GM12878 (cell line): ENCODE measurements at regions not wholly inside any gene's neighbourhood (a gene's known extent, or its start where the extent isn't known, plus 50 kb on each side); places are given as distances from the start of the nearest gene placed in this dataset.

ENCODE experiments used
- ATAC-seq: fragments of 200-7000 bp; cut with Tn5 transposase; 3 replicates; pipeline ENCODE4 v1.9.1; 2020; ENCODE audit warnings: mild to moderate bottlenecking, moderate library complexity
- BruUV-seq: library from RNA; stranded (reverse); fragments of 400-500 nt; replicated peaks from 2 replicates; lab custom pipeline; 2021; lab: Mats Ljungman, UMichigan
- CTCF ChIA-PET: fragments of 300-600 bp; sonication (Branson Sonifier 250); formaldehyde crosslinking; extraction: SDS; loops from one replicate; lab custom pipeline; 2021; ENCODE audit warnings: inconsistent platforms; lab: Yijun Ruan, JAX
- POLR2A ChIA-PET: fragments of 350-600 bp; formaldehyde crosslinking; extraction: SDS; loops from one replicate; lab custom pipeline; 2021; ENCODE audit warnings: inconsistent platforms; lab: Charles Lee
- RAD21 ChIA-PET: fragments of 300-600 bp; sonication (Branson Sonifier 250); formaldehyde crosslinking; loops from one replicate; lab custom pipeline; 2023; ENCODE audit warnings: antibody characterized with exemption; ENCODE audit not compliant: unreplicated experiment; lab: Charles Lee
- SMC1A ChIA-PET: fragments of 300-600 bp; sonication (Branson Sonifier 250); formaldehyde crosslinking; loops from one replicate; lab custom pipeline; 2023; ENCODE audit not compliant: unreplicated experiment, uncharacterized antibody; lab: Charles Lee
- DNase-seq: peaks from one replicate; pipeline ENCODE4 v3.0.0-alpha.2; 2011; ENCODE audit warnings: low read depth, low spot score
- FAIRE-seq: peaks from 3 replicates; lab custom pipeline; 2011; peaks lifted over from hg19 to GRCh38; lab: Jason Lieb, UNC
- H2AFZ ChIP-seq: 2 replicates; pipeline ENCODE4 v1.6.0; 2011; ENCODE audit warnings: low read depth, low read length, control low read depth; ENCODE audit not compliant: control insufficient read depth
- H3K27ac ChIP-seq: 2 replicates; pipeline ENCODE4 v1.5.1; 2011; ENCODE audit warnings: control low read depth; ENCODE audit not compliant: control insufficient read depth, insufficient read depth
- H3K27me3 ChIP-seq, 2 experiments: replicated peaks in 1 of 2; 2 replicates each; pipeline versions ENCODE4 v1.6.0 to v1.6.1; 2011; ENCODE audit warnings: low read length in 1 of 2; ENCODE audit not compliant: control insufficient read depth in 2 of 2, insufficient read depth in 2 of 2
- H3K36me3 ChIP-seq, 2 experiments: 2 replicates each; pipeline ENCODE4 v1.5.1; 2011; ENCODE audit warnings: low read length in 1 of 2; ENCODE audit not compliant: control insufficient read depth in 2 of 2, insufficient read depth in 2 of 2
- H3K4me1 ChIP-seq: 2 replicates; pipeline ENCODE4 v1.6.1; 2011; ENCODE audit warnings: mild to moderate bottlenecking, low read length, moderate library complexity, mixed read lengths; ENCODE audit not compliant: control insufficient read depth, insufficient read depth
- H3K4me2 ChIP-seq: 2 replicates; pipeline ENCODE4 v1.6.0; 2011; ENCODE audit warnings: control low read depth; ENCODE audit not compliant: control insufficient read depth, insufficient read depth
- H3K4me3 ChIP-seq: fragments of 200-600 bp; sonication (generic); 2 replicates; pipeline ENCODE4 v1.5.1; 2016
- H3K79me2 ChIP-seq: 2 replicates; pipeline ENCODE4 v1.6.0; 2011; ENCODE audit warnings: low read length; ENCODE audit not compliant: control insufficient read depth, insufficient read depth
- H3K9ac ChIP-seq: 2 replicates; pipeline ENCODE4 v1.8.0; 2011; ENCODE audit warnings: low read length, control low read depth, mixed read lengths; ENCODE audit not compliant: control insufficient read depth, insufficient read depth
- H3K9me3 ChIP-seq: replicated peaks from 3 replicates; pipeline ENCODE4 v1.5.1; 2011; ENCODE audit warnings: mild to moderate bottlenecking, low read length; ENCODE audit not compliant: control insufficient read depth, insufficient read depth
- H4K20me1 ChIP-seq: 2 replicates; pipeline ENCODE4 v1.6.0; 2011; ENCODE audit not compliant: control insufficient read depth, insufficient read depth
- ATF7 ChIP-seq: fragments of 450-650 bp; IDR thresholded peaks from 2 replicates; pipeline ENCODE4 v1.6.1; 2016; ENCODE audit warnings: low read depth, mild to moderate bottlenecking
- BHLHE40 ChIP-seq, 2 experiments: fragments of 450-650 bp in 1 of 2; IDR thresholded peaks; 2 replicates each; pipeline ENCODE4 v1.6.1; 2011 to 2017; ENCODE audit warnings: low read depth in 2 of 2, borderline replicate concordance in 1 of 2, improper control_type of control experiment in 1 of 2, low read length in 1 of 2, mild to moderate bottlenecking in 1 of 2
- IKZF1 ChIP-seq: fragments of 450-650 bp; conservative IDR thresholded peaks from 2 replicates; pipeline ENCODE4 v1.6.1; 2017; ENCODE audit warnings: antibody characterized with exemption, mild to moderate bottlenecking
- IKZF2 ChIP-seq, 2 experiments: fragments of 450-650 bp; IDR thresholded peaks; 2 replicates each; pipeline ENCODE4 v1.6.1; 2017; ENCODE audit warnings: mild to moderate bottlenecking in 2 of 2, moderate library complexity in 2 of 2
- MTA2 ChIP-seq: fragments of 450-650 bp; IDR thresholded peaks from 2 replicates; pipeline ENCODE4 v1.6.1; 2016; ENCODE audit warnings: low read depth, mild to moderate bottlenecking, moderate library complexity
- NR2C1 ChIP-seq: fragments of 450-650 bp; IDR thresholded peaks from 2 replicates; pipeline ENCODE4 v1.6.1; 2017; ENCODE audit warnings: antibody characterized with exemption, mild to moderate bottlenecking, moderate library complexity
- RELB ChIP-seq: fragments of 450-650 bp; IDR thresholded peaks from 2 replicates; pipeline ENCODE4 v1.6.1; 2017; ENCODE audit warnings: low read depth, mild to moderate bottlenecking, moderate library complexity
- SKIL ChIP-seq: fragments of 450-650 bp; IDR thresholded peaks from 2 replicates; pipeline ENCODE4 v1.6.1; 2017; ENCODE audit warnings: mild to moderate bottlenecking, low read depth, inconsistent platforms; ENCODE audit not compliant: poor library complexity, severe bottlenecking
- SP1 ChIP-seq: IDR thresholded peaks from one replicate; pipeline ENCODE4 v1.6.1; 2011; ENCODE audit warnings: low read depth, low read length
- SPI1 ChIP-seq: IDR thresholded peaks from 2 replicates; pipeline ENCODE4 v1.6.1; 2011; ENCODE audit warnings: low read depth, mild to moderate bottlenecking, low read length, moderate library complexity, borderline replicate concordance; ENCODE audit not compliant: insufficient read depth
- in situ Hi-C: fragments of 300-500 bp; cut with MboI; formaldehyde crosslinking; loops from 9 replicates; pipeline ENCODE4 v1.14.3; 2018; ENCODE audit warnings: mixed read lengths
- intact Hi-C: fragments of 100-400 bp; cut with micrococcal nuclease; formaldehyde crosslinking; loops from one replicate; pipeline ENCODE4 v1.14.2; 2022; ENCODE audit not compliant: unreplicated experiment

- TF ChIP-seq BHLHE40 (IDR thresholded peaks at IDR 0.05; ENCODE audit: borderline replicate concordance in 1 of 2, low read depth in 2 of 2, low read length in 1 of 2) = 0 out of 4 replicates have a peak, but pooled peaks of 1 of the 2 experiments have one; percentile 7
- TF ChIP-seq RELB = peak; percentile 27; the same call in 1 of the 2 replicates
- TF ChIP-seq ATF7 = peak; percentile 33; the same call in 1 of the 2 replicates
- TF ChIP-seq SKIL = no peak
- TF ChIP-seq IKZF1 = peak; percentile 47
- TF ChIP-seq IKZF2 (IDR thresholded peaks at IDR 0.05) = peak; percentile 48 to 49; a peak in 2 of 4 replicates
- no peak for TF ChIP-seq SP1
- TF ChIP-seq SPI1 = peak; percentile 84; the same call in 1 of the 2 replicates
- no peak for TF ChIP-seq NR2C1
- TF ChIP-seq MTA2 = peak; percentile 33; the same call in 1 of the 2 replicates
- TF ChIP-seq, all 136 proteins: peak for 7
- H4K20me1 ChIP-seq = no peaks in the 10 kb centered on the region
- DNase-seq (no peak), ATAC-seq (peak; percentile 15; the same call in 1 of the 3 replicates), FAIRE-seq (no peak)
- POLR2A ChIA-PET = interaction anchor here (0.7 kb wide), 1 partner anchor 99 kb away, joined by 4 read pairs; no protein-coding TSS in a partner anchor
- intact Hi-C loops (loop anchor here (10.0 kb wide), 3 partner anchors 97 to 173 kb away; no protein-coding TSS in a partner anchor), in situ Hi-C loops (no loop called here)
- no peak overlapping the region for H3K9ac ChIP-seq
- no peaks in the 10 kb centered on the region for H3K79me2 ChIP-seq
- no peak overlapping the region for H3K4me3 ChIP-seq
- RAD21 ChIA-PET = interaction anchor here (0.8 to 1.7 kb wide), 3 partner anchors 87 to 528 kb away, joined by 4 to 7 read pairs (median 5); no protein-coding TSS in a partner anchor
- H3K27ac ChIP-seq = no peak overlapping the region
- H3K36me3 ChIP-seq = no peaks in the 10 kb centered on the region
- H3K9me3 ChIP-seq = no peaks in the 10 kb centered on the region; the same call in 2 of the 3 replicates
- no peak overlapping the region for H2AFZ ChIP-seq
- no peak overlapping the region for H3K4me2 ChIP-seq
- no peaks in the 10 kb centered on the region for H3K27me3 ChIP-seq
- SMC1A ChIA-PET = interaction anchor here (1.0 to 2.0 kb wide), 6 partner anchors 49 to 530 kb away, joined by 3 to 7 read pairs (median 4); no protein-coding TSS in a partner anchor
- H3K4me1 ChIP-seq = peaks cover 10% of the 10 kb centered on the region
- CTCF ChIA-PET = interaction anchor here (0.6 to 6.6 kb wide), 5 partner anchors 97 to 713 kb away, joined by 3 to 88 read pairs (median 3); no protein-coding TSS in a partner anchor
- BruUV-seq = no TSS peak
These were observed 80.0 kb upstream of the RGS6 start for GRCh38 chr14:71852181-71852580.
